HG02870 (cell line): ENCODE measurements at regions not wholly inside any gene's neighbourhood (a gene's known extent, or its start where the extent isn't known, plus 50 kb on each side); places are given as distances from the start of the nearest gene placed in this dataset.
A peak's percentile ranks its signal among the peaks of the same experiment; 100 is the strongest.

Experiments
- ATAC-seq: cut with Tn5 transposase; IDR thresholded peaks from one replicate; pipeline ENCODE4 v1.9.1; 2021; ENCODE audit warnings: mild to moderate bottlenecking, moderate library complexity; ENCODE audit not compliant: unreplicated experiment

DNA sequence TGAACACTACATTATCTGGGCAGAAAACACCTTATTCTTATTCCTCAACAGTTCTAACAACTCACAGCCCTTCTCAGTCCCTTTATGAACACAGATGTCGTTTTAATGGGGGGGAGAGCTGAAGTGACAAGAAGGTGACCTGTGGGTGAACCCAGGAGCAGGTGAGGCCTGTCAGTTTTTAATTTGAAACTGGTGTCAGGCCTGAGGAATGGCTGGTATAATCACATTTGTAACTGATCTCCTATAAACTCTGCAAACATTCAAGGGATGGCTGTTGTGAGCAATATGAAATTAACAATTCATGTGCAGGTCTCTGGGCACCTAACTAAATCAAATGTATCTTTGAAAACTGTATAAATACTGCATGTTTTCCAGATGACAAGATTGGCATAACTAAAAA is 362.1 kb upstream of the NR5A2 start:
- ATAC-seq, result no peak

GRCh38 chr1:199667089-199667488 is 360.4 kb upstream of the NR5A2 start:
- ATAC-seq, result no peak

DNA sequence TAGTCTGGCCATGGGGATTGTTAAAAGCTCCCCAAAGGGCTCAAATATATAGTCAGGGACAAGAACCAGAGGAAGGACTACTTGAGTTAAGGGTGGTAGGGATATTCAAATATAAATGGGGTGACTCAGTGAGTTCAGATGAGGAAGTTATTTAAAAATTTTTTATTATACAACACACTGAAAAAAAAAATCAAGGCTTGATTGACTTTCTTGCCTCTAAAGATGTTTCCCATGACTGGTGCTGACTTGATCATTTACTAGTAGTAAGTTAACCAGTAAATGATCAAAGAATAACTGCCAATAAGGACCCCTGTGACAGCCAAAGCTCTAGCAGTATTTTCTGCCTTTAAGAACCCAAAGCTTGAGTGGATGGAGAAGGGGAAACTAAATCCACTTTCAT is 357.6 kb upstream of the NR5A2 start:
- no peak for ATAC-seq

DNA sequence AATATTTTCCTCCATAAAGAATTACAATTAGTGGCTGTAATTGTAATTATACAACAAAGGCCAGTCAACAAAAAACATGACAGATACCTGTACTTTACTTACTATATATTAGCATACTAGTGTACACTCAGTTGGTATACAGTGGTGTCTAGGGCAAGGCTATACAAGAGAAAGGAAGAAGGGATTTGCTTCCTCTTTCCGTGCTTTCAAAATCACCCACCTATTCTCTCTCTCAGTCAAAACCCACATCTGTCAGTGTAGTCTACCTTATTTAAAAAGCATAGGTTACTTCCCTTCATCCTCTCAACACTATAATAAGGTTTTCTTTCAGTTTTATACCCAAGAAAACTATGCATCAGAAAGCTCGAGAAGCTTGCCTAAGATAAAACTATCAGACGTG is 355.8 kb upstream of the NR5A2 start:
- no peak for ATAC-seq

DNA sequence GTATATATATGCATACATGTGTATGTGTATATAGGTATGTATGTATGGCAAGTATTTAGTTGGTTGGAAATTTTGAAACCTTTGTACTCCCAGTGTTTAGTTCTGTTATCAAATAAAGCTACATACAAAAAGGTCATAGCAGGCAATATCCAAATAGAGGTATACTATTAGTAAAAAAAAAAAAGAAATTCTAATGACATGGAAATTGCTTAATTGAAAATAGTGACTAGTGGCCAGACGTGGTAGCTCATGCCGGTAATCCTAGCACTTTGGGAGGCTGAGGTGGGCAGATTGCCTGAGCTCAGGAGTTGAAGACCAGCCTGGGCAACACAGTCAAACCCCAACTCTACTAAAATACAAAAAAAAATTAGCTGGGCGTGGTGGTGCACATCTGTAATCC is 351.6 kb upstream of the NR5A2 start:
- ATAC-seq, result no peak

DNA sequence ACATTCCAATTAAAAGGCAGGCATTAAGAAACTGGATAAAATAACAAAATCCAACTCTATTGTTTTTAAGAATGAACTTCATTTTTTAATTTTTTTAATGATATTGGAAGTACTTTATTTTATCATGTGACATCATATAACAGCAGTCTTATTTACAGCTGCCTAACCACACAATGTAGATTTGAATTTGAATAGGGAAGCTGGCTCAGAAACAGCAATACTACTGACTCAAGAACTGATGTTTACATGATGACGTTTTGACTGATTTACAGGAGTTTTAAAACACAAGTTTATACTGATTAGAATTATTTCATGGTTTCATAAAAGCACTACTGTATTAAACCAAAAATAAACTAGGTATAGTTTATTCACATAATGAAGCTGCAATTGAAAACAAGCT is 348.7 kb upstream of the NR5A2 start:
- no peak for ATAC-seq

- no peak for ATAC-seq
These were observed 345.4 kb upstream of the NR5A2 start for GRCh38 chr1:199682081-199682480.

- ATAC-seq, result peak; percentile 93
These were observed 342.7 kb upstream of the NR5A2 start for GRCh38 chr1:199684686-199685273.

DNA sequence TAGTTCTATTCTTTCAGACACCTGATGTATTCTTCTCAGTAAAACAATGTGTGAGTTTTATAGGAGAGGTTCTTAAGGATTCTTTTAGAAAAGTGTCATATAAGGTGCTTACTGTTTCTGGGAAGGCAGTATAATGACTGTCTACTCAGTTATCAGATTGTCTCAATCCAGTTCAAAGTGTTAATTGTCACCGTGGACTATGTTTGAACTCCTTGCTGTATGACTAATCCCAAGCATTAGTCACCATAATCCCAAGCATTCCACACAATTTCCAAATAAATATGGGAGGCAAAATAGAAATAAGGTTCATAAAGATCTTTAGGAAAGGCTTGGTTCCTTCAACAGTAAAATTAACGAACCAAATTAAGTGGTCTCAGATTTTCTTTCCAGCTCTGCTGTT is 342.1 kb upstream of the NR5A2 start:
- ATAC-seq, result no peak

DNA sequence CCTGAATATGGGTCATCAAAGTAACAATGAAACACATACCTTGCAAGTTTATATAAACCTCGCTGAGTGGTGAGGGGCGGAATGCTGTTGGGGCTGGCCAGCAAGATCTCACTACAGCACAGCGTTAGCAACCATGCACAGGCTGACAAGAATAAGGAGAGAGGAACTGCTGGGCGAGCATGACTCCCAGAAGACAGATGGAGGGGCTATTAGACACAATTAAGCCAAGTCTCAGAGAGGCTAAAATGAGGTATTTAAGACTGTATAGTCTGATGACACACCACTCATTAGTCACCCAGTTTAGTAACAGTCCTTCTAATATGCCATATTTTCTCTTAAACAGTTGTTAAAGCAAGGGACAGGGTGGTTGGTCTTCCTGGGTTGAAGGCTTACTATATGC is 340.2 kb upstream of the NR5A2 start:
- no peak for ATAC-seq

DNA sequence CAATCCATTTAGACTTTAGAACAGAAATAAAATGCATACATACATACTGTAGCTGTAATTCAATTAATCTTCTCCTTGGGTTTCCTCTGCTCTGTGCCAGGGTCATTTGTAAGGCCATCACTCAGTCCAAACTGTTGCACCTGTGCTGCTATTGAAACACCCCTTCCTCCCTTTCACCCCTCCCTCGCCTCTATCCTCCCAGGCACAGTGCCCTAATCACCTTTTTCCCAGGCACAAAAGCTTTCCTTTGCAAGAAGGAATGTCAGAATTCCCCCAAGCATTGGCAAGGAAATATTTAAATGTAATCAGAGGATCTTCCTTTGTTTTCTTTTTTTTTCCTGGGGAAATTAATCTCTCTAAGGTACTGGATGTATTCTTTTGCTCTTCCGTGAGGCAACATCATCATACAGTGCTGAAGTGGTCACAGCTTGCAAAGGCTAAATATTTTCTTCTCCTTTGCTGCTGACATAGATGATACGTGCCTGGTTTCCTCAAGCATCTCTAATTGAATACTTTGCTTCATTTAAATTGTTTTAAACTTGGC is 339.3 kb upstream of the NR5A2 start:
- no peak for ATAC-seq

DNA sequence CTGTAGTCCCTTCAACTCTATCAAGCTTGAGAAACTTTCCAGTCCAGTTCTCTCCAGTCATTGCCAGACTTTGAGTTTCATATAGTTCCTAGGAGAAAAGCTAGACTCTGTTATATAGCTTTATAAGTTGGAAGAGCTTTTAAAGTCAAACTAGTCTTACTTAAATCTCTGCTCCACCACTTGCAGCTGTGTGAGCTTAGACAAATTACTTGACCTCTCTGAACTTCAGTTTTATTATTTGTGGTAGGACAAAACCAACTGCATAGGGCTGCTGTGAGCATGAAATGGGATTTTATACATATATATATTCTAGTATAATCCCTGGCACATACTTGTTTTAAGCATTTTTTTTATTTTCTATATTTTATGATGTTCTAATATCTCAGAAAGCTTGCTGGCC is 338.7 kb upstream of the NR5A2 start:
- ATAC-seq, result no peak

GRCh38 chr1:199690496-199690895 is 337.0 kb upstream of the NR5A2 start:
- ATAC-seq, result no peak

DNA sequence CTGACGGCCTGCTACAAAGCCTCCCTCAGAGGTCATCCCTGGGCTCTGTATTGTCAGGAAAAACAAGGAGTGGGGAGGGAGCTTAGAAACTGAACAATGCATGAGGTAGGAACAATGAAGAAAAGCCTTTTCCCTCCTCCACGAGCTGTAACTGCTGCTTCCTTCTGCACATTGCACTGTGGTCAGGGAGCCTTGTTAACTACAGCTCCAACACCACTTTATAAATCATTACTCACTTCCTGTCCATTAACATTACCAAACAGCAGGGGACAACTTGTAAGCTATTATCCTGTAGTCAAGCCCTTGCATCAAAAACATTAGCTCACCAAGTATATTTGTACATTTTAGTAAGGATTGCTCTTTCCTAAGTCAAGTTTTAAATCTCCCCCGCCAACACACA is 336.0 kb upstream of the NR5A2 start:
- no peak for ATAC-seq

GRCh38 chr1:199693724-199694123 is 333.8 kb upstream of the NR5A2 start:
- no peak for ATAC-seq

GRCh38 chr1:199696225-199696624 is 331.3 kb upstream of the NR5A2 start:
- ATAC-seq, result no peak

- no peak for ATAC-seq
These were observed 329.3 kb upstream of the NR5A2 start for GRCh38 chr1:199698222-199698621.

- no peak for ATAC-seq
These were observed 327.0 kb upstream of the NR5A2 start for GRCh38 chr1:199700551-199700950.

DNA sequence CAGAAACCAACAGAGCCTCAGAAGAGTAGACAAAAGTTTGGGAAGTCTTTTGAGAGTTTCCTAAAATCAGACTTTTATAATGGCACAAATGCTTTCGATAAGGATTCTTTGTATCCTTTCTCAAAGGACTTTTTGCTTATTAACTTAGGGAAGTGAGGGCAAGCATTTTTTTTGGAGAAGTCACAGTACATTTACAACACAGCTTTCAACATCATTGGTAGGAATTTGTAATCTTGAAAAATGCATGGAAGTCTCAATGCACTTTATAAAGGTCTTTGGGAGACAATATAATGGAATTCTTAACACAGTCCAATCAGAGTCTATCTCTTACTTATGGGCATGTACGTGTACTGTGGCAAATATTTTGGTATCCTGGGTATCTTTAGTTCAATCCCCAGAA is 325.8 kb upstream of the NR5A2 start:
- no peak for ATAC-seq

DNA sequence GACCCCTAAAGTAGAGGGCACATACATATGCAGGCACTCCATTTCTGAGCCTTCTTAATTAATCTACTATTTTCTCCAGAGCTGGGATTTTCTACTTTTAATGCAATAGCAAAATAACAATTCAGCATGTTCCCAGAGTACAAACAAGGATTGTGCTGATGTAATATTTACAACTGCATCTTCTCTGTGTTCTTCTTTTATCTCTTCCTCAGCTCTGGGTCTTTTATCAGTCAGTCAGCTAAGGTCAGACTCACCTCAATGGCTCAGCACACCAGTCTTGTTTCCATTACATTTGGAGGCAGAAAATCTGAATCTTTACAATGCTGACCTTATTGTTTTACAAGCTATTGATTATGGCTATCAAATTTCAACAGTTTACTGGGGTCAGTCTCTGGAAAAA is 323.3 kb upstream of the NR5A2 start:
- ATAC-seq, result no peak

GRCh38 chr1:199705825-199706224 is 321.7 kb upstream of the NR5A2 start:
- no peak for ATAC-seq

- ATAC-seq, result no peak
These were observed 320.5 kb upstream of the NR5A2 start for GRCh38 chr1:199706826-199707606.

- no peak for ATAC-seq
These were observed 316.5 kb upstream of the NR5A2 start for GRCh38 chr1:199710974-199711373.
